ENCODE measurements at regions not wholly inside any gene's neighbourhood (a gene's known extent, or its start where the extent isn't known, plus 50 kb on each side); places are given as distances from the start of the nearest gene placed in this dataset.

- TF ChIP-seq CTCF (IDR thresholded peaks at IDR 0.05) (no peak), POLR2A (IDR thresholded peaks at IDR 0.05) (no peak)
Observed at GRCh38 chr3:124669470-124669869, 60.8 kb upstream of the UMPS start.

All from thyroid gland (tissue), 4 donors.